ENCODE measurements at regions not wholly inside any gene's neighbourhood (a gene's known extent, or its start where the extent isn't known, plus 50 kb on each side); places are given as distances from the start of the nearest gene placed in this dataset.

- DNase-seq (ENCODE audit: low read depth in 2 of 3, low spot score in 2 of 3) = no peak
Measured at GRCh38 chr18:10297086-10297485, 157.3 kb upstream of the APCDD1 start.

GRCh38 chr18:10298346-10298745 is 156.1 kb upstream of the APCDD1 start:
- no peak for DNase-seq (ENCODE audit: low read depth in 2 of 3, low spot score in 2 of 3)

- peak in 1 of 3 donors; percentile 66 for DNase-seq (ENCODE audit: low read depth in 2 of 3, low spot score in 2 of 3)
Measured at GRCh38 chr18:10299643-10300042, 154.8 kb upstream of the APCDD1 start.

GRCh38 chr18:10300739-10301138 is 153.7 kb upstream of the APCDD1 start:
- no peak for DNase-seq (ENCODE audit: low read depth in 2 of 3, low spot score in 2 of 3)

- no peak for DNase-seq (ENCODE audit: low read depth in 2 of 3, low spot score in 2 of 3)
Measured at GRCh38 chr18:10301831-10302483, 152.5 kb upstream of the APCDD1 start.

- DNase-seq (ENCODE audit: low read depth in 2 of 3, low spot score in 2 of 3) = no peak
Measured at GRCh38 chr18:10303171-10303570, 151.3 kb upstream of the APCDD1 start.

- no peak for DNase-seq (ENCODE audit: low read depth in 2 of 3, low spot score in 2 of 3)
Measured at GRCh38 chr18:10304853-10305252, 149.6 kb upstream of the APCDD1 start.

- no peak for DNase-seq (ENCODE audit: low read depth in 2 of 3, low spot score in 2 of 3)
Measured at GRCh38 chr18:10306779-10307178, 147.7 kb upstream of the APCDD1 start.

- DNase-seq (ENCODE audit: low read depth in 2 of 3, low spot score in 2 of 3) = no peak
Measured at GRCh38 chr18:10308154-10308553, 146.3 kb upstream of the APCDD1 start.

- no peak for DNase-seq (ENCODE audit: low read depth in 2 of 3, low spot score in 2 of 3)
Measured at GRCh38 chr18:10310626-10311025, 143.8 kb upstream of the APCDD1 start.

- DNase-seq (ENCODE audit: low read depth in 2 of 3, low spot score in 2 of 3) = no peak
Measured at GRCh38 chr18:10312326-10313015, 142.0 kb upstream of the APCDD1 start.

GRCh38 chr18:10313016-10313342 is 141.5 kb upstream of the APCDD1 start:
- no peak for DNase-seq (ENCODE audit: low read depth in 2 of 3, low spot score in 2 of 3)

- DNase-seq (ENCODE audit: low read depth in 2 of 3, low spot score in 2 of 3) = no peak
Measured at GRCh38 chr18:10314066-10314465, 140.4 kb upstream of the APCDD1 start.

GRCh38 chr18:10315522-10315921 is 138.9 kb upstream of the APCDD1 start:
- peak in 1 of 3 donors; percentile 37 for DNase-seq (ENCODE audit: low read depth in 2 of 3, low spot score in 2 of 3)

- no peak for DNase-seq (ENCODE audit: low read depth in 2 of 3, low spot score in 2 of 3)
Measured at GRCh38 chr18:10316778-10317177, 137.7 kb upstream of the APCDD1 start.

- no peak for DNase-seq (ENCODE audit: low read depth in 2 of 3, low spot score in 2 of 3)
Measured at GRCh38 chr18:10317864-10318690, 136.4 kb upstream of the APCDD1 start.

GRCh38 chr18:10318691-10318970 is 135.8 kb upstream of the APCDD1 start:
- DNase-seq (ENCODE audit: low read depth in 2 of 3, low spot score in 2 of 3) = no peak

- DNase-seq (ENCODE audit: low read depth in 2 of 3, low spot score in 2 of 3) = no peak
Measured at GRCh38 chr18:10319026-10319425, 135.4 kb upstream of the APCDD1 start.

- no peak for DNase-seq (ENCODE audit: low read depth in 2 of 3, low spot score in 2 of 3)
Measured at GRCh38 chr18:10319914-10320600, 134.4 kb upstream of the APCDD1 start.

- DNase-seq (ENCODE audit: low read depth in 2 of 3, low spot score in 2 of 3) = no peak
Measured at GRCh38 chr18:10320791-10321190, 133.6 kb upstream of the APCDD1 start.

- DNase-seq (ENCODE audit: low read depth in 2 of 3, low spot score in 2 of 3) = no peak
Measured at GRCh38 chr18:10321576-10321975, 132.9 kb upstream of the APCDD1 start.
